Amniotic stem cell (primary cell): ENCODE measurements at regions not wholly inside any gene's neighbourhood (a gene's known extent, or its start where the extent isn't known, plus 50 kb on each side); places are given as distances from the start of the nearest gene placed in this dataset.

Experiments used
- DNase-seq: peaks from one replicate; lab custom pipeline; 2025; lab: John Stamatoyannopoulos, UW

GRCh38 chrX:3780564-3780963 lies 67.1 kb upstream of the PRKX start:
- DNase-seq = no peak

GRCh38 chrX:3779546-3779945 lies 66.1 kb upstream of the PRKX start:
- no peak for DNase-seq

- no peak for DNase-seq
Measured at GRCh38 chrX:3777416-3777815, 64.0 kb upstream of the PRKX start.

GRCh38 chrX:3771766-3772165 lies 58.3 kb upstream of the PRKX start:
- DNase-seq = no peak

- no peak for DNase-seq
Measured at GRCh38 chrX:3768881-3769280, 55.4 kb upstream of the PRKX start.
